ENCODE measurements at regions not wholly inside any gene's neighbourhood (a gene's known extent, or its start where the extent isn't known, plus 50 kb on each side); places are given as distances from the start of the nearest gene placed in this dataset.

GRCh38 chr4:110770353-110770752 is 147.5 kb upstream of the PITX2 start:
- no peak for DNase-seq (ENCODE audit: low read depth in 4 of 4, low spot score in 2 of 4)

- DNase-seq (ENCODE audit: low read depth in 4 of 4, low spot score in 2 of 4), result no peak
Observed at GRCh38 chr4:110778521-110778920, 155.6 kb upstream of the PITX2 start.

GRCh38 chr4:110780538-110780937 is 157.7 kb upstream of the PITX2 start:
- no peak for DNase-seq (ENCODE audit: low read depth in 4 of 4, low spot score in 2 of 4)

- DNase-seq (ENCODE audit: low read depth in 4 of 4, low spot score in 2 of 4), result no peak
Observed at GRCh38 chr4:110781944-110782343, 159.1 kb upstream of the PITX2 start.

GRCh38 chr4:110787109-110787508 is 164.2 kb upstream of the PITX2 start:
- no peak for DNase-seq (ENCODE audit: low read depth in 4 of 4, low spot score in 2 of 4)

GRCh38 chr4:110787707-110788106 is 164.8 kb upstream of the PITX2 start:
- no peak for DNase-seq (ENCODE audit: low read depth in 4 of 4, low spot score in 2 of 4)

GRCh38 chr4:110788302-110788701 is 165.4 kb upstream of the PITX2 start:
- no peak for DNase-seq (ENCODE audit: low read depth in 4 of 4, low spot score in 2 of 4)

- no peak for DNase-seq (ENCODE audit: low read depth in 4 of 4, low spot score in 2 of 4)
Observed at GRCh38 chr4:110792036-110792435, 169.2 kb upstream of the PITX2 start.

GRCh38 chr4:110793381-110793801 is 170.5 kb upstream of the PITX2 start:
- DNase-seq (ENCODE audit: low read depth in 4 of 4, low spot score in 2 of 4), result no peak

GRCh38 chr4:110793890-110794554 is 171.1 kb upstream of the PITX2 start:
- DNase-seq (ENCODE audit: low read depth in 4 of 4, low spot score in 2 of 4), result no peak

- DNase-seq (ENCODE audit: low read depth in 4 of 4, low spot score in 2 of 4), result no peak
Observed at GRCh38 chr4:110795971-110796370, 173.1 kb upstream of the PITX2 start.

GRCh38 chr4:110797486-110797885 is 174.6 kb upstream of the PITX2 start:
- DNase-seq (ENCODE audit: low read depth in 4 of 4, low spot score in 2 of 4), result no peak

GRCh38 chr4:110798687-110799086 is 175.8 kb upstream of the PITX2 start:
- DNase-seq (ENCODE audit: low read depth in 4 of 4, low spot score in 2 of 4), result peak in 1 of 4 donors; percentile 9

- no peak for DNase-seq (ENCODE audit: low read depth in 4 of 4, low spot score in 2 of 4)
Observed at GRCh38 chr4:110799211-110799610, 176.3 kb upstream of the PITX2 start.

GRCh38 chr4:110801591-110801990 is 178.7 kb upstream of the PITX2 start:
- DNase-seq (ENCODE audit: low read depth in 4 of 4, low spot score in 2 of 4), result no peak

GRCh38 chr4:110808351-110808878 is 185.5 kb upstream of the PITX2 start:
- DNase-seq (ENCODE audit: low read depth in 4 of 4, low spot score in 2 of 4), result no peak

GRCh38 chr4:110815950-110816349 is 193.1 kb upstream of the PITX2 start:
- no peak for DNase-seq (ENCODE audit: low read depth in 4 of 4, low spot score in 2 of 4)

- no peak for DNase-seq (ENCODE audit: low read depth in 4 of 4, low spot score in 2 of 4)
Observed at GRCh38 chr4:110816367-110816766, 193.5 kb upstream of the PITX2 start.

- no peak for DNase-seq (ENCODE audit: low read depth in 4 of 4, low spot score in 2 of 4)
Observed at GRCh38 chr4:110821186-110821585, 198.3 kb upstream of the PITX2 start.

- DNase-seq (ENCODE audit: low read depth in 4 of 4, low spot score in 2 of 4), result no peak
Observed at GRCh38 chr4:110823251-110823650, 200.4 kb upstream of the PITX2 start.

- no peak for DNase-seq (ENCODE audit: low read depth in 4 of 4, low spot score in 2 of 4)
Observed at GRCh38 chr4:110824344-110824743, 201.5 kb upstream of the PITX2 start.

GRCh38 chr4:110826656-110827055 is 203.8 kb upstream of the PITX2 start:
- DNase-seq (ENCODE audit: low read depth in 4 of 4, low spot score in 2 of 4), result no peak

- no peak for DNase-seq (ENCODE audit: low read depth in 4 of 4, low spot score in 2 of 4)
Observed at GRCh38 chr4:110830461-110830860, 207.6 kb upstream of the PITX2 start.

Data from left renal cortex interstitium (tissue), 4 donors.